Heart left ventricle (tissue), 13 donors: ENCODE measurements at regions not wholly inside any gene's neighbourhood (a gene's known extent, or its start where the extent isn't known, plus 50 kb on each side); places are given as distances from the start of the nearest gene placed in this dataset.

Source experiments
- POLR2A ChIP-seq, 2 donors: fragments of 450-650 bp; IDR thresholded peaks; one replicate each; pipeline ENCODE4 v1.6.1; 2017; ENCODE audit warnings: antibody characterized with exemption in 2 of 2, mild to moderate bottlenecking in 2 of 2, moderate library complexity in 2 of 2
- TF ChIP-seq, protein P1 (sequence below), 12 donors: fragments of 200-600 bp; sonication (generic) in 4 of 12; IDR thresholded peaks; one replicate each; pipeline versions ENCODE4 v1.5.0 to v1.8.0; 2018 to 2022; ENCODE audit warnings: antibody characterized with exemption in 12 of 12, mild to moderate bottlenecking in 5 of 12
- donor health status: ischemic (EF 13 %, LVEDD 7.1; RV severe dilation, severe dysfunction).
- donor health status: DM: no; HTN: yes; CAD: no.
- donor health status: DM: no; HTN: no; CAD: no.
- donor health status: ischemic (EF 25% LVEDD 6.9; RV normal size, moderate dysfunction).
- donor health status: ischemic (EF 25% LVEDD 5.7; RV mildly dilated, moderate dysfunction).
- donor health status: ischemic (EF 35%, LVEDD 5.7; RV mildly dilated, moderate dysfunction).
- donor health status: nonischemic (EF 11% LVEDD 7.7; RV severe dilation, severe dysfunction).
- donor health status: DM: yes; HTN: yes; CAD: no.
- donor health status: PGD.
- donor health status: ischemic (EF 29% LVEDD 5.4; RV normal size, mild dysfunction).
- donor health status: nonischemic (EF 23%, LVEDD 6.1; RV moderate dilation, normal function).

DNA sequence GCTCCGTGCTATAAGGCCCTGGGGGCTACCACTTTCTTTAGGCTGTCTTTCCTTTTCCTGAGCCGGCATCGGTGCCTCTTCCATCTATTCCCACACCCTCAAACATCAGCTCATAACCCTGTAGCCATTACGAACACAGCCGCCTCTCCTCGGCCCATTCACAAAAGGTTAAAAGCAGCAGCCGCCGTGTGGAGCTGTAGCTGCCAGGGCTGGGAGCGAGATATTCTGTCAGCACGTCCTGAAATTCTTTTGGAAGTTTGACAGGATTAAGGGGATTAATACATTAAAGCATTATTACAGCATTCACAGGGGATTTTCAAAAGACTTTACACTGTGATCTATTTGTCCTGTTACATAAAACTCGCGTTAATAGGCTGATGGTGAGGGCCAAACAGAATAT is 428.2 kb downstream of the CDK5RAP2 start:
- TF ChIP-seq, protein P1, sequence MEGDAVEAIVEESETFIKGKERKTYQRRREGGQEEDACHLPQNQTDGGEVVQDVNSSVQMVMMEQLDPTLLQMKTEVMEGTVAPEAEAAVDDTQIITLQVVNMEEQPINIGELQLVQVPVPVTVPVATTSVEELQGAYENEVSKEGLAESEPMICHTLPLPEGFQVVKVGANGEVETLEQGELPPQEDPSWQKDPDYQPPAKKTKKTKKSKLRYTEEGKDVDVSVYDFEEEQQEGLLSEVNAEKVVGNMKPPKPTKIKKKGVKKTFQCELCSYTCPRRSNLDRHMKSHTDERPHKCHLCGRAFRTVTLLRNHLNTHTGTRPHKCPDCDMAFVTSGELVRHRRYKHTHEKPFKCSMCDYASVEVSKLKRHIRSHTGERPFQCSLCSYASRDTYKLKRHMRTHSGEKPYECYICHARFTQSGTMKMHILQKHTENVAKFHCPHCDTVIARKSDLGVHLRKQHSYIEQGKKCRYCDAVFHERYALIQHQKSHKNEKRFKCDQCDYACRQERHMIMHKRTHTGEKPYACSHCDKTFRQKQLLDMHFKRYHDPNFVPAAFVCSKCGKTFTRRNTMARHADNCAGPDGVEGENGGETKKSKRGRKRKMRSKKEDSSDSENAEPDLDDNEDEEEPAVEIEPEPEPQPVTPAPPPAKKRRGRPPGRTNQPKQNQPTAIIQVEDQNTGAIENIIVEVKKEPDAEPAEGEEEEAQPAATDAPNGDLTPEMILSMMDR (IDR thresholded peaks at IDR 0.05): no peak
- no peak for TF ChIP-seq POLR2A (IDR thresholded peaks at IDR 0.05)
